ENCODE measurements at regions not wholly inside any gene's neighbourhood (a gene's known extent, or its start where the extent isn't known, plus 50 kb on each side); places are given as distances from the start of the nearest gene placed in this dataset.

- DNase-seq = no peak
Observed at GRCh38 chr9:89697553-89697952, 92.7 kb downstream of the GADD45G start.

GRCh38 chr9:89698411-89699005 lies 93.7 kb downstream of the GADD45G start:
- DNase-seq = no peak

- DNase-seq = no peak
Observed at GRCh38 chr9:89699646-89700045, 94.8 kb downstream of the GADD45G start.

GRCh38 chr9:89701221-89701798 lies 96.5 kb downstream of the GADD45G start:
- no peak for DNase-seq

GRCh38 chr9:89702401-89702800 lies 97.6 kb downstream of the GADD45G start:
- DNase-seq = no peak

GRCh38 chr9:89705651-89706050 lies 100.8 kb downstream of the GADD45G start:
- no peak for DNase-seq

- no peak for DNase-seq
Observed at GRCh38 chr9:89706086-89706485, 101.3 kb downstream of the GADD45G start.

GRCh38 chr9:89706731-89707191 lies 101.9 kb downstream of the GADD45G start:
- DNase-seq = no peak

GRCh38 chr9:89710697-89711096 lies 105.9 kb downstream of the GADD45G start:
- DNase-seq = no peak

GRCh38 chr9:89711866-89712265 lies 107.1 kb downstream of the GADD45G start:
- no peak for DNase-seq

- DNase-seq = no peak
Observed at GRCh38 chr9:89712283-89712682, 107.5 kb downstream of the GADD45G start.

- no peak for DNase-seq
Observed at GRCh38 chr9:89714321-89714720, 109.5 kb downstream of the GADD45G start.

- DNase-seq = no peak
Observed at GRCh38 chr9:89715318-89715858, 110.6 kb downstream of the GADD45G start.

- DNase-seq = no peak
Observed at GRCh38 chr9:89715881-89716280, 111.1 kb downstream of the GADD45G start.

- no peak for DNase-seq
Observed at GRCh38 chr9:89716559-89716958, 111.7 kb downstream of the GADD45G start.

GRCh38 chr9:89718176-89718575 lies 113.4 kb downstream of the GADD45G start:
- DNase-seq = no peak

- DNase-seq = no peak
Observed at GRCh38 chr9:89718651-89719050, 113.8 kb downstream of the GADD45G start.

- no peak for DNase-seq
Observed at GRCh38 chr9:89719202-89719601, 114.4 kb downstream of the GADD45G start.

- DNase-seq = no peak
Observed at GRCh38 chr9:89720696-89721175, 115.9 kb downstream of the GADD45G start.

- peak; percentile 52 for DNase-seq
Observed at GRCh38 chr9:89721176-89721700, 116.4 kb downstream of the GADD45G start.

- DNase-seq = no peak
Observed at GRCh38 chr9:89721971-89722530, 117.2 kb downstream of the GADD45G start.

GRCh38 chr9:89722712-89723111 lies 117.9 kb downstream of the GADD45G start:
- DNase-seq = no peak

GRCh38 chr9:89723469-89724100 lies 118.8 kb downstream of the GADD45G start:
- peak; percentile 15 for DNase-seq
